GM12878 (cell line): ENCODE measurements at regions not wholly inside any gene's neighbourhood (a gene's known extent, or its start where the extent isn't known, plus 50 kb on each side); places are given as distances from the start of the nearest gene placed in this dataset.

Experiments used
- ATAC-seq: fragments of 200-7000 bp; cut with Tn5 transposase; 3 replicates; pipeline ENCODE4 v1.9.1; 2020; ENCODE audit warnings: mild to moderate bottlenecking, moderate library complexity
- BruUV-seq: library from RNA; stranded (reverse); fragments of 400-500 nt; replicated peaks from 2 replicates; lab custom pipeline; 2021; lab: Mats Ljungman, UMichigan
- CTCF ChIA-PET: fragments of 300-600 bp; sonication (Branson Sonifier 250); formaldehyde crosslinking; extraction: SDS; loops from one replicate; lab custom pipeline; 2021; ENCODE audit warnings: inconsistent platforms; lab: Yijun Ruan, JAX
- POLR2A ChIA-PET: fragments of 350-600 bp; formaldehyde crosslinking; extraction: SDS; loops from one replicate; lab custom pipeline; 2021; ENCODE audit warnings: inconsistent platforms; lab: Charles Lee
- RAD21 ChIA-PET: fragments of 300-600 bp; sonication (Branson Sonifier 250); formaldehyde crosslinking; loops from one replicate; lab custom pipeline; 2023; ENCODE audit warnings: antibody characterized with exemption; ENCODE audit not compliant: unreplicated experiment; lab: Charles Lee
- SMC1A ChIA-PET: fragments of 300-600 bp; sonication (Branson Sonifier 250); formaldehyde crosslinking; loops from one replicate; lab custom pipeline; 2023; ENCODE audit not compliant: unreplicated experiment, uncharacterized antibody; lab: Charles Lee
- DNase-seq: peaks from one replicate; pipeline ENCODE4 v3.0.0-alpha.2; 2011; ENCODE audit warnings: low read depth, low spot score
- FAIRE-seq: peaks from 3 replicates; lab custom pipeline; 2011; peaks lifted over from hg19 to GRCh38; lab: Jason Lieb, UNC
- H2AFZ ChIP-seq: 2 replicates; pipeline ENCODE4 v1.6.0; 2011; ENCODE audit warnings: low read depth, low read length, control low read depth; ENCODE audit not compliant: control insufficient read depth
- H3K27ac ChIP-seq: 2 replicates; pipeline ENCODE4 v1.5.1; 2011; ENCODE audit warnings: control low read depth; ENCODE audit not compliant: control insufficient read depth, insufficient read depth
- H3K27me3 ChIP-seq, 2 experiments: replicated peaks in 1 of 2; 2 replicates each; pipeline versions ENCODE4 v1.6.0 to v1.6.1; 2011; ENCODE audit warnings: low read length in 1 of 2; ENCODE audit not compliant: control insufficient read depth in 2 of 2, insufficient read depth in 2 of 2
- H3K36me3 ChIP-seq, 2 experiments: 2 replicates each; pipeline ENCODE4 v1.5.1; 2011; ENCODE audit warnings: low read length in 1 of 2; ENCODE audit not compliant: control insufficient read depth in 2 of 2, insufficient read depth in 2 of 2
- H3K4me1 ChIP-seq: 2 replicates; pipeline ENCODE4 v1.6.1; 2011; ENCODE audit warnings: mild to moderate bottlenecking, low read length, moderate library complexity, mixed read lengths; ENCODE audit not compliant: control insufficient read depth, insufficient read depth
- H3K4me2 ChIP-seq: 2 replicates; pipeline ENCODE4 v1.6.0; 2011; ENCODE audit warnings: control low read depth; ENCODE audit not compliant: control insufficient read depth, insufficient read depth
- H3K4me3 ChIP-seq: fragments of 200-600 bp; sonication (generic); 2 replicates; pipeline ENCODE4 v1.5.1; 2016
- H3K79me2 ChIP-seq: 2 replicates; pipeline ENCODE4 v1.6.0; 2011; ENCODE audit warnings: low read length; ENCODE audit not compliant: control insufficient read depth, insufficient read depth
- H3K9ac ChIP-seq: 2 replicates; pipeline ENCODE4 v1.8.0; 2011; ENCODE audit warnings: low read length, control low read depth, mixed read lengths; ENCODE audit not compliant: control insufficient read depth, insufficient read depth
- H3K9me3 ChIP-seq: replicated peaks from 3 replicates; pipeline ENCODE4 v1.5.1; 2011; ENCODE audit warnings: mild to moderate bottlenecking, low read length; ENCODE audit not compliant: control insufficient read depth, insufficient read depth
- H4K20me1 ChIP-seq: 2 replicates; pipeline ENCODE4 v1.6.0; 2011; ENCODE audit not compliant: control insufficient read depth, insufficient read depth
- BACH1 ChIP-seq: fragments of 450-650 bp; IDR thresholded peaks from 2 replicates; pipeline ENCODE4 v1.6.1; 2017; ENCODE audit warnings: mild to moderate bottlenecking, borderline replicate concordance
- BMI1 ChIP-seq: fragments of 450-650 bp; IDR thresholded peaks from 2 replicates; pipeline ENCODE4 v1.6.1; 2016; ENCODE audit warnings: mild to moderate bottlenecking, moderate library complexity, borderline replicate concordance
- IRF4 ChIP-seq: IDR thresholded peaks from 2 replicates; pipeline ENCODE4 v1.6.1; 2011; ENCODE audit warnings: low read depth, low read length
- NBN ChIP-seq: fragments of 450-650 bp; IDR thresholded peaks from 2 replicates; pipeline ENCODE4 v1.6.1; 2016
- NRF1 ChIP-seq: conservative IDR thresholded peaks from 2 replicates; pipeline ENCODE4 v1.6.1; 2011; ENCODE audit warnings: mild to moderate bottlenecking, low read depth, low read length, improper control_type of control experiment
- PAX5 ChIP-seq: IDR thresholded peaks from 2 replicates; pipeline ENCODE4 v1.6.1; 2011; ENCODE audit warnings: low read depth, low read length, borderline replicate concordance
- STAT1 ChIP-seq: fragments of 450-650 bp; conservative IDR thresholded peaks from 2 replicates; pipeline ENCODE4 v1.6.1; 2014; ENCODE audit warnings: antibody characterized with exemption, mild to moderate bottlenecking
- TAF1 ChIP-seq: IDR thresholded peaks from 2 replicates; pipeline ENCODE4 v1.6.1; 2011; ENCODE audit warnings: mild to moderate bottlenecking, low read depth, low read length, borderline replicate concordance
- TBL1XR1 ChIP-seq: IDR thresholded peaks from 2 replicates; pipeline ENCODE4 v1.6.1; 2012; ENCODE audit warnings: low read depth, low read length, improper control_type of control experiment
- YBX1 ChIP-seq: fragments of 450-650 bp; IDR thresholded peaks from 2 replicates; pipeline ENCODE4 v1.6.1; 2016; ENCODE audit warnings: antibody characterized with exemption
- ZBED1 ChIP-seq: IDR thresholded peaks from 2 replicates; pipeline ENCODE4 v1.6.1; 2016; ENCODE audit warnings: borderline replicate concordance
- WGBS: methylation state at CpG from one replicate; pipeline ENCODE4 v1.1.6; 2016; ENCODE audit warnings: low lambda C conversion rate; ENCODE audit not compliant: insufficient replicate concordance, insufficient coverage; ENCODE audit errors: missing lambda C conversion rate; 5-methylcytosine and 5-hydroxymethylcytosine counted together
- in situ Hi-C: fragments of 300-500 bp; cut with MboI; formaldehyde crosslinking; loops from 9 replicates; pipeline ENCODE4 v1.14.3; 2018; ENCODE audit warnings: mixed read lengths
- intact Hi-C: fragments of 100-400 bp; cut with micrococcal nuclease; formaldehyde crosslinking; loops from one replicate; pipeline ENCODE4 v1.14.2; 2022; ENCODE audit not compliant: unreplicated experiment
- TF ChIP-seq, protein P1 (sequence below): fragments of 450-650 bp; IDR thresholded peaks from 2 replicates; pipeline ENCODE4 v1.6.1; 2016; ENCODE audit warnings: mild to moderate bottlenecking
- TF ChIP-seq, protein P2 (sequence below): IDR thresholded peaks from 2 replicates; pipeline ENCODE4 v1.6.1; 2011; ENCODE audit warnings: borderline replicate concordance, low read depth, mild to moderate bottlenecking, moderate library complexity, mixed read lengths, low read length; ENCODE audit not compliant: insufficient read depth; ENCODE audit errors: extremely low read length
- TF ChIP-seq, protein P3 (sequence below): fragments of 150-350 bp; IDR thresholded peaks from 2 replicates; pipeline ENCODE4 v1.6.1; 2016; ENCODE audit warnings: low read depth, low read length
- TF ChIP-seq, protein P4 (sequence below): fragments of 450-650 bp; IDR thresholded peaks from 2 replicates; pipeline ENCODE4 v1.6.1; 2017; ENCODE audit warnings: antibody characterized with exemption, mild to moderate bottlenecking, moderate library complexity
- TF ChIP-seq, protein P5 (sequence below): fragments of 450-650 bp; IDR thresholded peaks from 2 replicates; pipeline ENCODE4 v1.6.1; 2016; ENCODE audit warnings: mild to moderate bottlenecking

DNA sequence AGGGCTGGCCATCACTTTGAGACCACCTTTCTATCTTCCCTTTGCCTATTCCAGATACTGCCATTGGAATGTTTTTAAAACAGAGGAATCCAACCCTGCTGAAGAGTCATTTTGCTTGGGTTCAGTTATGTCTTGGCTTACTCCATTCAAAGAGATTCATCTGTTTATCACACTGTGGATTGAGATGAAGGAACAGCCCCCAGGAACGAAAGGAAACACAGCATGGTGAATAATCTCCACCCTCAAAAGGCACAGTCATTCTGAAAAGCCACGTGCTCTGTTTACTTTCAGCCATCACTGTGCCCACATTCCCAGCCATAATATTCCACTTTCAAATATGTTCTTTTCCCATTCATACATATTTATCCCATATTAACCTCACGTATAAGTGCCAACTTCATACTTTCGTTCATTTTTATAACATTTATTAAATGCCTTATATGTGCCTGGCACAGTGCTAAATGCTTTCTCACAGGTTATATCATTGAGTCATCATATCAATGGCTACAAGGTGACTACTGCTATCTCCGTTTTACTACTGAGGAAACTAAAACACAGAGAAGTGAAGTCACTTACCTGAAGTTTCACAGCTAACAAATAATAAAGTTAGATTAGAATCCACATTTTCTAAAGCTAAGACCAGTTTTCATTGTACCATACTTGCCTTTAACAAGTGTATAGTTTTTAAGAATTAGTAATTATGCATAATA, 143.6 kb downstream of the OSR1 start:
- BruUV-seq: no TSS peak
- in situ Hi-C loops: no loop called here
- TF ChIP-seq, protein P1, sequence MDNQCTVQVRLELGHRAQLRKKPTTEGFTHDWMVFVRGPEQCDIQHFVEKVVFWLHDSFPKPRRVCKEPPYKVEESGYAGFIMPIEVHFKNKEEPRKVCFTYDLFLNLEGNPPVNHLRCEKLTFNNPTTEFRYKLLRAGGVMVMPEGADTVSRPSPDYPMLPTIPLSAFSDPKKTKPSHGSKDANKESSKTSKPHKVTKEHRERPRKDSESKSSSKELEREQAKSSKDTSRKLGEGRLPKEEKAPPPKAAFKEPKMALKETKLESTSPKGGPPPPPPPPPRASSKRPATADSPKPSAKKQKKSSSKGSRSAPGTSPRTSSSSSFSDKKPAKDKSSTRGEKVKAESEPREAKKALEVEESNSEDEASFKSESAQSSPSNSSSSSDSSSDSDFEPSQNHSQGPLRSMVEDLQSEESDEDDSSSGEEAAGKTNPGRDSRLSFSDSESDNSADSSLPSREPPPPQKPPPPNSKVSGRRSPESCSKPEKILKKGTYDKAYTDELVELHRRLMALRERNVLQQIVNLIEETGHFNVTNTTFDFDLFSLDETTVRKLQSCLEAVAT: no peak
- TF ChIP-seq IRF4: no peak
- TF ChIP-seq STAT1: no peak
- TF ChIP-seq NBN: no peak
- TF ChIP-seq, protein P2, sequence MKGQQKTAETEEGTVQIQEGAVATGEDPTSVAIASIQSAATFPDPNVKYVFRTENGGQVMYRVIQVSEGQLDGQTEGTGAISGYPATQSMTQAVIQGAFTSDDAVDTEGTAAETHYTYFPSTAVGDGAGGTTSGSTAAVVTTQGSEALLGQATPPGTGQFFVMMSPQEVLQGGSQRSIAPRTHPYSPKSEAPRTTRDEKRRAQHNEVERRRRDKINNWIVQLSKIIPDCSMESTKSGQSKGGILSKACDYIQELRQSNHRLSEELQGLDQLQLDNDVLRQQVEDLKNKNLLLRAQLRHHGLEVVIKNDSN: no peak
- TF ChIP-seq, protein P3, sequence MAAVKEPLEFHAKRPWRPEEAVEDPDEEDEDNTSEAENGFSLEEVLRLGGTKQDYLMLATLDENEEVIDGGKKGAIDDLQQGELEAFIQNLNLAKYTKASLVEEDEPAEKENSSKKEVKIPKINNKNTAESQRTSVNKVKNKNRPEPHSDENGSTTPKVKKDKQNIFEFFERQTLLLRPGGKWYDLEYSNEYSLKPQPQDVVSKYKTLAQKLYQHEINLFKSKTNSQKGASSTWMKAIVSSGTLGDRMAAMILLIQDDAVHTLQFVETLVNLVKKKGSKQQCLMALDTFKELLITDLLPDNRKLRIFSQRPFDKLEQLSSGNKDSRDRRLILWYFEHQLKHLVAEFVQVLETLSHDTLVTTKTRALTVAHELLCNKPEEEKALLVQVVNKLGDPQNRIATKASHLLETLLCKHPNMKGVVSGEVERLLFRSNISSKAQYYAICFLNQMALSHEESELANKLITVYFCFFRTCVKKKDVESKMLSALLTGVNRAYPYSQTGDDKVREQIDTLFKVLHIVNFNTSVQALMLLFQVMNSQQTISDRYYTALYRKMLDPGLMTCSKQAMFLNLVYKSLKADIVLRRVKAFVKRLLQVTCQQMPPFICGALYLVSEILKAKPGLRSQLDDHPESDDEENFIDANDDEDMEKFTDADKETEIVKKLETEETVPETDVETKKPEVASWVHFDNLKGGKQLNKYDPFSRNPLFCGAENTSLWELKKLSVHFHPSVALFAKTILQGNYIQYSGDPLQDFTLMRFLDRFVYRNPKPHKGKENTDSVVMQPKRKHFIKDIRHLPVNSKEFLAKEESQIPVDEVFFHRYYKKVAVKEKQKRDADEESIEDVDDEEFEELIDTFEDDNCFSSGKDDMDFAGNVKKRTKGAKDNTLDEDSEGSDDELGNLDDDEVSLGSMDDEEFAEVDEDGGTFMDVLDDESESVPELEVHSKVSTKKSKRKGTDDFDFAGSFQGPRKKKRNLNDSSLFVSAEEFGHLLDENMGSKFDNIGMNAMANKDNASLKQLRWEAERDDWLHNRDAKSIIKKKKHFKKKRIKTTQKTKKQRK: no peak
- no peak for TF ChIP-seq NRF1
- no peak for TF ChIP-seq TAF1
- no peak for TF ChIP-seq ZBED1
- TF ChIP-seq BMI1: no peak
- TF ChIP-seq, protein P4, sequence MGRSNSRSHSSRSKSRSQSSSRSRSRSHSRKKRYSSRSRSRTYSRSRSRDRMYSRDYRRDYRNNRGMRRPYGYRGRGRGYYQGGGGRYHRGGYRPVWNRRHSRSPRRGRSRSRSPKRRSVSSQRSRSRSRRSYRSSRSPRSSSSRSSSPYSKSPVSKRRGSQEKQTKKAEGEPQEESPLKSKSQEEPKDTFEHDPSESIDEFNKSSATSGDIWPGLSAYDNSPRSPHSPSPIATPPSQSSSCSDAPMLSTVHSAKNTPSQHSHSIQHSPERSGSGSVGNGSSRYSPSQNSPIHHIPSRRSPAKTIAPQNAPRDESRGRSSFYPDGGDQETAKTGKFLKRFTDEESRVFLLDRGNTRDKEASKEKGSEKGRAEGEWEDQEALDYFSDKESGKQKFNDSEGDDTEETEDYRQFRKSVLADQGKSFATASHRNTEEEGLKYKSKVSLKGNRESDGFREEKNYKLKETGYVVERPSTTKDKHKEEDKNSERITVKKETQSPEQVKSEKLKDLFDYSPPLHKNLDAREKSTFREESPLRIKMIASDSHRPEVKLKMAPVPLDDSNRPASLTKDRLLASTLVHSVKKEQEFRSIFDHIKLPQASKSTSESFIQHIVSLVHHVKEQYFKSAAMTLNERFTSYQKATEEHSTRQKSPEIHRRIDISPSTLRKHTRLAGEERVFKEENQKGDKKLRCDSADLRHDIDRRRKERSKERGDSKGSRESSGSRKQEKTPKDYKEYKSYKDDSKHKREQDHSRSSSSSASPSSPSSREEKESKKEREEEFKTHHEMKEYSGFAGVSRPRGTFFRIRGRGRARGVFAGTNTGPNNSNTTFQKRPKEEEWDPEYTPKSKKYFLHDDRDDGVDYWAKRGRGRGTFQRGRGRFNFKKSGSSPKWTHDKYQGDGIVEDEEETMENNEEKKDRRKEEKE: no peak
- TF ChIP-seq TBL1XR1: no peak
- no peak for TF ChIP-seq YBX1
- TF ChIP-seq, protein P5, sequence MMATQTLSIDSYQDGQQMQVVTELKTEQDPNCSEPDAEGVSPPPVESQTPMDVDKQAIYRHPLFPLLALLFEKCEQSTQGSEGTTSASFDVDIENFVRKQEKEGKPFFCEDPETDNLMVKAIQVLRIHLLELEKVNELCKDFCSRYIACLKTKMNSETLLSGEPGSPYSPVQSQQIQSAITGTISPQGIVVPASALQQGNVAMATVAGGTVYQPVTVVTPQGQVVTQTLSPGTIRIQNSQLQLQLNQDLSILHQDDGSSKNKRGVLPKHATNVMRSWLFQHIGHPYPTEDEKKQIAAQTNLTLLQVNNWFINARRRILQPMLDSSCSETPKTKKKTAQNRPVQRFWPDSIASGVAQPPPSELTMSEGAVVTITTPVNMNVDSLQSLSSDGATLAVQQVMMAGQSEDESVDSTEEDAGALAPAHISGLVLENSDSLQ: no peak
- no peak for TF ChIP-seq BACH1
- no peak for TF ChIP-seq PAX5

More for the DNA sequence above, 143.6 kb downstream of the OSR1 start:
- 28% methylated on average over 5 of the region's 5 CpGs for WGBS
- Histone ChIP-seq H3K9me3 (no peaks in the 10 kb centered on the region), H3K4me2 (no peak overlapping the region), H4K20me1 (no peaks in the 10 kb centered on the region), H3K4me1 (no peaks in the 10 kb centered on the region), H3K27ac (no peak overlapping the region), H3K4me3 (no peak overlapping the region), H3K79me2 (no peaks in the 10 kb centered on the region), H3K27me3 (no peaks in the 10 kb centered on the region), H3K9ac (no peak overlapping the region), H2AFZ (no peak overlapping the region), H3K36me3 (no peaks in the 10 kb centered on the region)
- ATAC-seq: no peak
- FAIRE-seq: no peak
- intact Hi-C loops: no loop called here
- CTCF ChIA-PET: no interaction called here
- SMC1A ChIA-PET: no interaction called here
- RAD21 ChIA-PET: no interaction called here
- POLR2A ChIA-PET: no interaction called here
- DNase-seq: no peak
